Mammary epithelial cell (primary cell): ENCODE measurements at regions not wholly inside any gene's neighbourhood (a gene's known extent, or its start where the extent isn't known, plus 50 kb on each side); places are given as distances from the start of the nearest gene placed in this dataset.

Experiments
- CTCF ChIP-seq, 2 donors: IDR thresholded peaks in 1 of 2; conservative IDR thresholded peaks in 1 of 2; 2 replicates each; pipeline ENCODE4 v1.5.1; 2011 to 2012; ENCODE audit warnings: inconsistent platforms in 2 of 2, low read length in 2 of 2, mild to moderate bottlenecking in 2 of 2, control low read depth in 1 of 2, low read depth in 1 of 2; ENCODE audit not compliant: insufficient read depth in 1 of 2; ENCODE audit errors: extremely low read depth in 1 of 2
- EZH2 ChIP-seq: IDR thresholded peaks from 2 replicates; pipeline ENCODE4 v1.6.1; 2012; ENCODE audit warnings: low read length, inconsistent platforms, borderline replicate concordance

- no peak for TF ChIP-seq CTCF (conservative IDR thresholded peaks at IDR 0.05 in 1 of 2, IDR thresholded peaks at IDR 0.05 in 1 of 2; ENCODE audit: extremely low read depth in 1 of 2, insufficient read depth in 1 of 2, low read depth in 1 of 2, low read length in 2 of 2)
- TF ChIP-seq EZH2 = no peak
Measured at GRCh38 chr15:89026167-89026566, 62.1 kb upstream of the ABHD2 start.
